KOPT-K1 (cell line): ENCODE measurements at regions not wholly inside any gene's neighbourhood (a gene's known extent, or its start where the extent isn't known, plus 50 kb on each side); places are given as distances from the start of the nearest gene placed in this dataset.

Experiments used
- H3K27ac ChIP-seq: fragments of 200-600 bp; sonication (generic); 2 replicates; pipeline ENCODE4 v1.5.1; 2016; ENCODE audit warnings: antibody characterized with exemption, mild to moderate bottlenecking, low read depth, low read length; ENCODE audit not compliant: poor library complexity, severe bottlenecking
- H3K36me3 ChIP-seq: fragments of 200-600 bp; sonication (generic); 2 replicates; pipeline ENCODE4 v1.5.1; 2017; ENCODE audit warnings: antibody characterized with exemption, mild to moderate bottlenecking, low read length, moderate library complexity; ENCODE audit not compliant: insufficient read depth
- H3K9me3 ChIP-seq: fragments of 200-600 bp; sonication (generic); 2 replicates; pipeline ENCODE4 v1.5.1; 2017; ENCODE audit warnings: antibody characterized with exemption, low read length, mild to moderate bottlenecking; ENCODE audit not compliant: insufficient read depth, poor library complexity, severe bottlenecking

DNA sequence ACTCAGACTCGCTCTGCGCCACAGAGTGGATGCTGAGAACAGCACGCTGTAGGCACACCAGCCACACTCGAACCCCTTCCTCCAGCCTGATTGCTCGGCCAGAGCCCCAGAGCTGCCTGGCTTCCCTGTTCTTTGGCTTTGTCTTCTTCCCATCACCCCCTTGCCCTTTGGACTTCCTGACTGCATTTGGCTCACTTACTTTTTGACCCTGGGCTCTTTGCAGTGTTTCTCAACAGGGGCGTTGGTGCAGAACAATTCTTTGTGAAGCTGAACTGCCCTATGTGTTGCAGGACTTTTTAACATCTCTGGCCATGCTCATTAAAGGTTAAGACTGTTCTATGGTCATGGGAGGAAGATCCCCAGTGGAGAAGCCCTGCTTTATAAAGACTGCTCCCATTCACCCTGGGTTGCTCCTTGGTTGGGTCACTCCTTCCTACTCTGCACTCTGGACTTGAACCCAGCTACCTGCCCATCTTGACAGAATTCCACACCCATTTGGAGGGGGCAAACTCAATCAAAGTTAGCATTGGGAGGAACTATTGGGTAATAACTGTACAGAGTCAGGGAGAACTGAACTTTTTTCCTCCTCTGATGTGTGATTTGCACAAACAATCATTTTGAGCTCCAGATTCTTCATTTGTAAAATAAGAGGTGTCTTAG is 127.7 kb upstream of the PLEKHG7 start:
- Histone ChIP-seq H3K27ac (no peak overlapping the region), H3K9me3 (no peaks in the 10 kb centered on the region), H3K36me3 (no peaks in the 10 kb centered on the region)

DNA sequence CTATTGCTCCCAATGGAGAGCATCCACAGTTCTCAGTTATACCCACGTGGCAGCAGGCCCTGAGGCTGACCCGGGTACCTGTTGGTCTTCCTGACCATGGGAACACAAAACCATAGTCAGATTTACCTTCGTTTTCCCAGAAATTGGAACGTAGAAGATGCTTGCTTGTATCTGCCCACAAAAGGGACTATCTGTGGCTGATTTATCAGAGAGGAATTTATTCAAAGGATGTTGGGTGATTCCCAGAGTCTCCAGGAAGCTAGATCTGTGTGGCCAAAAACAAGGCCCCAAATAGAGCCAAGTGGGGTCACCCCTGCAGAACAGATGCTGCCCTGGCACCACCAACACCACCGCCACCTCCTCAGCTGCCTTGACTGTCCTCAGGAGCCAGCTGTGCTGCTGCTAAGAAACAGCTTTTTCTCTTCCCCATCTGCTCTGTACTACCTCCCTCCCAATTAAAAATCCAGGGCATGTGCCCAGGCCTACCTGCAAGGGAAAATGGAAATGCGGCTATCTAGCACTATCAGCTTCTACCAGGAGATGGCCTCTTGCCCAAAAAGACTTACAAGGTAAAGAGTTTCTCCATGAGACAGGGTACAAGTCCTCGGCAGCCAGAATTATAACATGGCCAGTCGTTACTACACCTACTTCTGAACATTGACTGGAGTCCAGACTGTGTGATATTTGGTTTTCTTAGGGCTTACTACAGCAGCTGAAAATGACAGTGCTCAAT is 128.6 kb upstream of the PLEKHG7 start:
- Histone ChIP-seq H3K9me3 (no peaks in the 10 kb centered on the region), H3K27ac (no peak overlapping the region), H3K36me3 (no peaks in the 10 kb centered on the region)

DNA sequence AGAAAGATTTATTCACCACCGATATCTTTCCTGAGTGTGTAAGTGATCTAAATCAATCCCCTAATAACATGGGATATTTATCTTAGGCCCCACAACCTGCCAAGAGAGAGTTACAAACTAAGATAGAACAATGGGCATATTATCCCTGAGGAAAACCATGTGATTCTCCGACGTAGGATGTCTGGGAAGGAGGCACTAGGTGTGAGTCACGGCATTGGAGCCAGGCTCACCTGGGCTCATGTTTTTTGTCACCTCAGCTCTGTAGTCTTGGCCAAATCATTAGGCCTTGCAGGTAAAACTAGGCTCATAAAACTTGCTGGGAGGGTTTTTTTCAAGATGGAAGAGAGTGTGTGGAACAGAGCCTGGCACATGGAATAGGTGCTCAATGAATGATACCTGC is 129.7 kb upstream of the PLEKHG7 start:
- Histone ChIP-seq H3K36me3 (no peaks in the 10 kb centered on the region), H3K9me3 (no peaks in the 10 kb centered on the region), H3K27ac (no peak overlapping the region)

DNA sequence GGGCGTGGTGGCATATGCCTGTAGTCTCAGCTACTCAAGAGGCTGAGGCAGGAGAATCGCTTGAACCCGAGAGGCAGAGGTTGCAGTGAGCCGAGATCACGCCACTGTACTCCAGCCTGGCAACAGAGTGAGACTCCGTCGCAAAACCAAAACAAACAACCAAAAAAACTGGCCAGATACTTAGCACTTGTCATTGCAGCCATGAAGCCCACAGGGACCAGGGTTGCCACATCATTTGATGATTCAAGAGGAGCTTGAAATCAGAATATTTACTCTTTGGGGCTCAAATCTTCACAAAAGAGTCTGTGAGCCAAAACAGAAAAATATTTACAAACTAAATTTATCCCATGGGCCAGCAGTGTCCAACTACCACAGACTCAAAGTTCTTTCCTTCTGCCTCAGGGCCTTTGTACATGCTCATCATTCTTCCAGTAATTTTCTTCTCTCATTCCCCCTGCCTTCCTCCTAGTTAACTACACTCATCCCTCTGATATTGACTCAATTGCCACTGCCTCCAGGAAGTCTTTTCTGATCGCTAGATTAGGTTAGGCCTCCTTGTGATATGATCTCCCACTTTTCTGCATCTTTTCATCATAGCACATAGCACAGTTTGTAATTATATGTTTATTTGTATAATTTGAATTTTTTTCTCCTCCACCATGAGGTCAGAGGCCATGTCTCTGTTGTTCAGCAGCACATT is 130.8 kb upstream of the PLEKHG7 start:
- no peaks in the 10 kb centered on the region for H3K36me3 ChIP-seq
- H3K27ac ChIP-seq, result no peak overlapping the region
- H3K9me3 ChIP-seq, result no peaks in the 10 kb centered on the region

DNA sequence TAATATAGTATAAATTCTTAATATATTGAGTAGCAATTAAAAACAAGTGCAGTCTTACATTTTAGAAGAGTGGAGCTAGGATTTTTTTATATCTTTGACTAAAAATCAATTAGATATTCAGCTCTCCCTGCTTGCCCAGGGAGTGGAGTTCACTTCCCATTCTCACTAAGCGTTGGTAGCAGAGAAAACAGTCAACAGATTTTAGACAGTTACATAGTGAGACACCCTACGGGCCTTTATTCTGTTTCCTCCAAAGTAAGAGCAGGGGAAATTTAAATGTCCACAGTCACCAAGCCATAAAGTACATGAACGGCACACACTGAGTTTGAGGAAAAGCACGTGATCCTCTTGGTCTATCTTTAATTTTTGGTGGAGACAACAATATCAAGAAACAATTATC is 131.6 kb upstream of the PLEKHG7 start:
- H3K9me3 ChIP-seq, result no peaks in the 10 kb centered on the region
- no peaks in the 10 kb centered on the region for H3K36me3 ChIP-seq
- H3K27ac ChIP-seq, result no peak overlapping the region

DNA sequence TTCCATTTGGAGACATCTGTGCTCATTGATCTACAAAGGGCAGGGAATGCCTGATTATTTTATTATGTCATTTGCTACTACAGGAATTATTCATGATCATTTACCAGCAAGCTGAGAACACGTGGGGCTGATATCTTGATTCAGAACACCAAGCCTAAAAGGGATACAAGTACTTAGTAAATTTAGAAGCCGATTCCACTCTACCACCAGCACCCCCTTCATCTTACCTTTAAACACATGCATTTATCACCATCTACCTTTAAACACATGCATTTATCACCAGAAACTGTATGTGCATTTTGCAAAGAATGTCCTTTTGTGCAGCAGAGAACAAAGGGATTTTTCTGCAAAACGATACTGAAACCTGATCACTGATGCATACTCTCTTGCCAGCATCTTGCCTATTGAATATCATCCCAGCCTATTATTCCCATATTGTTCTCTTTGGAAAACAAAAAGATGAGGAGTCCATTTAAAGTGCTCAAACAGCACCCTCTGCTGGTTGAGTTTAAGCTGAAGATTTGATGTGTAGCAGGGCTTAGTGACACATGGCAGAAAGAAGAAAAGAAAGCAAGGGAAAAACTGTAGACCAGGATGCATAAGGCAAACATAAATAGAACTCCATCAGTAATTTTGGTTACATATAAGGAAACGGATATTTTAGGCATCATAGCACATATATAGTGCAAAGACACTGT is 132.6 kb upstream of the PLEKHG7 start:
- no peak overlapping the region for H3K27ac ChIP-seq

DNA sequence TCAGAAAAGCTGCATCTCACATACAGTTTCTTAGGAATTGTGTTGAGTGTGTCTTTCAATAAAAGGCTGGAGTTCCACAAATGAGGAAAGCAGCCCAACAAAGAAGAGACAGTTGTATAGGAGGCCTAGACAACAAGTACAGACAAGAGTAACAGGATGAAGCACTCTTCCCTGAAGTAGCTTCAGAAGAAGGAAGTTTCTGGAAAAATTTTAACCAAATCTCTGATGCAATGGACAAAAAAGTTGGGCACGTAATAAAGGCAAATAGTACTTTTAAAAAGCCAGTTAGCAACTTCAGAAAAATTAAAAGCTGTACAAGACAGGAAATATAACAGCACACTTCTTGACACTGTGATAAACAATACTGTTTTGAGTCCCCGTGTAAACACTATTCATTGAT is 134.1 kb upstream of the PLEKHG7 start:
- Histone ChIP-seq H3K27ac (no peak overlapping the region), H3K36me3 (no peaks in the 10 kb centered on the region), H3K9me3 (no peaks in the 10 kb centered on the region)

More for the DNA sequence above, 132.6 kb upstream of the PLEKHG7 start:
- H3K36me3 ChIP-seq, result no peaks in the 10 kb centered on the region
- H3K9me3 ChIP-seq, result no peaks in the 10 kb centered on the region

DNA sequence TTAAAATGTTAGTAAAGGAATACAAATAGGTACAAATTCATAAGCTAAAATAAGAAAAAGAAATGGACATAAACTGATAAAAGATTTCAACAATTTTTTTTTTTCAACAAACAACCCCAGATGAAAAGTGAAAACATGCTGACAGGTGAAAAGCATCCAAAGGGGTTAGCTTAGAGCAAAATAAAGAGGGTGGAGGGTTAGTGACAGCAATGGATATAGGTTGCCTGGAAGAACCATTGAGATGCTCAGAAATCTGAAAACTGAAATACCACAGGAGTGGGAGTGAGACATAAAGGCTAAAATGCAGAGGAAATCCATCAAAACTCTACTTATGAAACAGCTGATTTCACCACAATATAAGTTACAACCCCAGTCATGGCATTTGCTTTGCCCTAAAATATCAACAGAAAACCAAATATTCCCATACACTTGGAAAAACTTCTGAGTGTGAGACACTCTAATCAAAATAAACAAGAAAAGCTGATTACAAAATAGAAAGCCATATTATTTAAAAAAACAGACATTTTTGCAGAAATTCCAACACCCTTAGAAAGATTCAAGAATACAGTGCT is 136.3 kb upstream of the PLEKHG7 start:
- Histone ChIP-seq H3K36me3 (no peaks in the 10 kb centered on the region), H3K9me3 (no peaks in the 10 kb centered on the region), H3K27ac (no peak overlapping the region)

DNA sequence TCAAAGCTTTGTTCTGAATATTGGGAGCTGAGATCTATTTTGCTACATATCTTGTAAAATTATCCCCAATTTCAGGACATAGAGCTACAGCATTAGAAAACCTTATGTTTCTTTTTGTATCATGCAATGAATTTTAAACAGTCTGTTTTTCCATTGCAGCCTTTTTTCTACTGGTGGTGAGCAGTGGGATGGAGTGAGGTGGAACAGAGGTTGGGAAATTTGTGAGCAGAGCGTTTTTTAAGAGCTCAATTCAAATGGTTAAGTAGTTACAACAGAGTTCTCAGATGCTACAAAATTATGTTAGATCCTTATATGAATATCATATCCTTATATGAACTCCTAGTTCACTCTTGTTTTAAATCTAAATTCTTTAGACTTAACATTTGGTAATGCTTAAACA is 139.0 kb upstream of the PLEKHG7 start:
- Histone ChIP-seq H3K36me3 (no peaks in the 10 kb centered on the region), H3K27ac (no peak overlapping the region)

DNA sequence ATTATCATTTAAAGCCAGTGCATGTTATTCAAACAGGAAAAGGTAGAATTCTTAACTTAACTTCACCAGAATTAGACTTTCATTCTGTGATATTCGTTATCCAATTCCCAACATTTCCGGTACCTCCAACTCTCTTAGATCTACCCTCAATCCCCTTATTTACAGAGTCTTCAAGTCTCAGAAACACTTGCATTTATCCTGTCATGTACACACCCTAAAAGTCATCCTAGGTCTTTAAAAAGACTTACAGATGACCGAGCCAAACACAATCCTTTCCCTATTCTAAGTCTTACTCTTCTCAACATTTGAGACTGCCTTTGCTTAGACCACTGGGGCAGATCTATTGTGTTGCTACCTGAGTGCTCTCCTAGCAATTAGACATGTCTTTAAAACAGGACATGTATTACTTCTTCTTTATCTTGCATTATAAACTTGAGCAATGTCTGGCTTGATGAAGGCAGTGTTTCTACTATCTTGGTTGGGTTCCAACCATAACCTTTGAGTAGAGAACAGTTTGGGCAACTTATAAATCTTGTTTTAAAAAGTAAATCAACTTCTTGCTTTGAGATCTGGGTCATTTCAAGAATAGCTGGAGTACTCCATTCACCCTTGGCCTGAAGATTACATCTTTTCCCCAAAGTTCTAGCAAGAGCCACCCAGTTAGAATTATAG is 140.6 kb upstream of the PLEKHG7 start:
- Histone ChIP-seq H3K9me3 (no peaks in the 10 kb centered on the region), H3K36me3 (no peaks in the 10 kb centered on the region), H3K27ac (no peak overlapping the region)

More for the DNA sequence above, 139.0 kb upstream of the PLEKHG7 start:
- H3K9me3 ChIP-seq, result no peaks in the 10 kb centered on the region

DNA sequence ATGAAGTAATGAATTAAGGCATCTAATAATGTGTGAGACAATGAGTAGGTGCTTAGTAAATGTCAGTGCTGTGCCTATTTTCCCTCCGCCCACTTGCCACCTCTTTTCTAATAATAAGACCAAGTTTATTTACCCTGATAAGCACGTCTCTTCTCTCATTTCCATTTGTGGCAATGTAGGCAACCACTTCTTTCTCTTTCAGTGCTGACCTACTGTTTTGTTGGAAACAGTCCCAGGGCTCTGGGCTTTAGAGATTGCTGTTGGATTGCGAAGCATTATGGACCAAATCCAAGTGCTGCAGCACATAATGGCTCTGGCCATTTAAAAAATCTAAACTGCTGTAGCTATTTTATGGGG is 141.3 kb upstream of the PLEKHG7 start:
- Histone ChIP-seq H3K27ac (no peak overlapping the region), H3K36me3 (no peaks in the 10 kb centered on the region), H3K9me3 (no peaks in the 10 kb centered on the region)

DNA sequence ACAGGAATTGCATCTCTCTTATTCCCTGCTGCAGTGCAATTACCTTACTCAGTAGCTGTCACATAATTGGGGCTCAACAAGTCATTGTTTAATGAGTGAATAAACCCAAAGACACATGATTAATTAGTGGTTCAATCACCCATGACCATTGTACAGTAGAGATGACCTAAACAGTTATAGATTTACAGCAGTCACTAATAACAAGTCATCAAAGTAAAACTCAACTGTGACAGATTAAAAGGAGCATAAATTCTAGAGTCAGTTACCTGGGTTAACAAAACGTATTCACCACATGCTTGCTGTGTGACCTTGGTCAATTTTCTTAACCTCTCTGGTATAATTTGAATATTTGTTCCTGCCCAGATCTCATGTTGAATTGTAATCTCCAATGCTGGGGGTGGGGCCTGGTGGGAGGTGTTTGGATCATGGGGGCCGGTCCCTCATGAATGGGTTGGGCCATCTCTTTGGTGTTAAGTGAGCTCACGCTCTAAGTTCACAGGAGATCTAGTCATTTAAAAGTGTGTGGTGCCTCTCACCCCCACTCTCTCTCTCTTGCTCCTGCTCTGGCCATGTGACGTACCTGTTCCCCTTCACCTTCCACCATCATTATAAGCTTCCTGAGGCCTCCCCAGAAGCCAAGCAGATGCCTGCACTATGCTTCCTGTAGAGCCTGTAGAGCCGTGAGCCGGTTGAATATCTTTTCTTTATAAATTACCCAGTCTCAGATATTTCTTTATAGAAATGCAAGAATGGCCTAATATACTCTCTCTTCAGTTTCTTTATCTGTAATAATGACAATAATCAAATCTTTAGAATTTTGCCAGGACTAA is 141.9 kb upstream of the PLEKHG7 start:
- no peak overlapping the region for H3K27ac ChIP-seq
- H3K9me3 ChIP-seq, result no peaks in the 10 kb centered on the region
- H3K36me3 ChIP-seq, result no peaks in the 10 kb centered on the region

DNA sequence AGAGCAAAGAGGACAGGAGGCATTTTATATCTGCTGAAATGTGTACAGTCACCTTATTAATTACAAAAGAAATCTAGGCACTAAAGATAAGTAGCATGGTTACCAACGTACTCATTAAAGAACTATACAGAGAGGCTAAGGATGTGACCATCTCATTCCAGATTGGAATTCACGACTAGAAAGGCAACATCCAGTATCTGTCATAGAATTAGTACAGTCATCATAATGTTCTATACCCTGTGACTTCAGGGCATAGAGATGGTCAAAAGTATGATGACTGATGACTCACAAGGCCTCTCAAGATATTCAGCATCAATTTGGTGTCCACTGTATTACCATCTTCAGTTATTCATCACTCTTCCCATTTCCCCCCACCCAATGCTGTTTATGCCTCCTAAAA is 144.0 kb upstream of the PLEKHG7 start:
- no peaks in the 10 kb centered on the region for H3K9me3 ChIP-seq
- H3K36me3 ChIP-seq, result no peaks in the 10 kb centered on the region
- H3K27ac ChIP-seq, result no peak overlapping the region

DNA sequence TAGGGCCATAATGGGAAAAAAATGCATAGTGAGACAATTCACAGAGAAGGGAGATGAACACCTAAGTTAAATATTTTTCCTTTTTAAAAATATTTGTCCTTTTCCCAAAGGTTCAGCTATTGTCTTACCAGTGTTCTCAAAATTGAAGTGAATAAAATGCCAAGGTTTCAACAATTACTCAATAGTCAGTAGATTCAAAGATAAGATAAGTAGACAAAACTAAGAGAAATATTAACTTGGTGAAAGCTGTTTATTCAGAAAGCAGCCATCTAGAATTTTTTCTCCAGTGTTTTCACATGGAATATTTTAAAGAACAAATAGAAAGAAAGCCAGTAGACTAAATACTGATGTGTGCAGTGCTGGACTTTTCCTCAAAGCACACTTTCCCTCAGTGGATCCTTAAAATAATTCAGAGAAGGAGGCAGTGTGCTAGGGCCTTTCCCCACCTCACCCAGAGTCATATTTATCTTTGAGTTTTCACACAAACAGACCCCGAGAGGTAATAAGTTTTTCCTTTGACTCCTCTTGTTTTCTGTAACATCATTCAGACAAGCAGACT is 144.5 kb upstream of the PLEKHG7 start:
- H3K27ac ChIP-seq, result no peak overlapping the region
- H3K9me3 ChIP-seq, result no peaks in the 10 kb centered on the region

More for the DNA sequence above, 144.5 kb upstream of the PLEKHG7 start:
- no peaks in the 10 kb centered on the region for H3K36me3 ChIP-seq
